ENCODE measurements at regions not wholly inside any gene's neighbourhood (a gene's known extent, or its start where the extent isn't known, plus 50 kb on each side); places are given as distances from the start of the nearest gene placed in this dataset.

- in situ Hi-C loops (cut with MboI): no loop called here
- Histone ChIP-seq H3K9ac (no peak overlapping the region), H4K20me1 (ENCODE audit: insufficient read depth) (no peaks in the 10 kb centered on the region), H3K9me3 (ENCODE audit: low read depth) (no peaks in the 10 kb centered on the region), H3K27me3 (replicated peaks; ENCODE audit: insufficient read depth) (peaks cover 16% of the 10 kb centered on the region), H3F3A (ENCODE audit: insufficient read depth) (no peaks in the 10 kb centered on the region), H3K9me2 (ENCODE audit: insufficient read depth) (no peaks in the 10 kb centered on the region), H2AFZ (peak overlapping the region; percentile 23; the same call in 1 of the 2 replicates), H3K27ac (no peak overlapping the region), H3K4me2 (ENCODE audit: unreplicated experiment) (peak overlapping the region; percentile 40), H3K4me1 (ENCODE audit: insufficient read depth) (no peaks in the 10 kb centered on the region), H3K36me3 (ENCODE audit: low read depth) (no peaks in the 10 kb centered on the region), H3K4me3 (peak overlapping the region; percentile 50), H3K79me2 (ENCODE audit: insufficient read depth) (no peaks in the 10 kb centered on the region)
- TF ChIP-seq EZH2 (IDR thresholded peaks at IDR 0.05; ENCODE audit: insufficient read depth, poor library complexity, severe bottlenecking) (peak; percentile 22), EZH2phosphoT487 (IDR thresholded peaks at IDR 0.05; ENCODE audit: insufficient read depth, low read depth) (no peak)
- no peak for DNase-seq
- 5 to 6% methylated on average over 10 of the region's 10 CpGs for WGBS, 2 experiments (ENCODE audit: low coverage in 1 of 2, low lambda C conversion rate in 2 of 2, missing lambda C conversion rate in 2 of 2)
These were observed 1003.3 kb upstream of the NR2F2 start for GRCh38 chr15:95327183-95327525.

GRCh38 chr15:95327661-95328060 is 1002.8 kb upstream of the NR2F2 start:
- Histone ChIP-seq H3K4me3 (no peak overlapping the region), H3K4me2 (ENCODE audit: unreplicated experiment) (no peak overlapping the region), H3K36me3 (ENCODE audit: low read depth) (no peaks in the 10 kb centered on the region), H3K9ac (no peak overlapping the region), H3F3A (ENCODE audit: insufficient read depth) (no peaks in the 10 kb centered on the region), H3K4me1 (ENCODE audit: insufficient read depth) (no peaks in the 10 kb centered on the region), H3K27me3 (replicated peaks; ENCODE audit: insufficient read depth) (peaks cover 16% of the 10 kb centered on the region), H3K9me2 (ENCODE audit: insufficient read depth) (no peaks in the 10 kb centered on the region), H3K79me2 (ENCODE audit: insufficient read depth) (no peaks in the 10 kb centered on the region), H2AFZ (no peak overlapping the region), H3K27ac (no peak overlapping the region), H4K20me1 (ENCODE audit: insufficient read depth) (no peaks in the 10 kb centered on the region), H3K9me3 (ENCODE audit: low read depth) (no peaks in the 10 kb centered on the region)
- DNase-seq: no peak
- WGBS, 2 experiments (ENCODE audit: low coverage in 1 of 2, low lambda C conversion rate in 2 of 2, missing lambda C conversion rate in 2 of 2): 25 to 30% methylated on average over 10 of the region's 10 CpGs
- in situ Hi-C loops (cut with MboI): no loop called here
- TF ChIP-seq EZH2 (IDR thresholded peaks at IDR 0.05; ENCODE audit: insufficient read depth, poor library complexity, severe bottlenecking): no peak
- no peak for TF ChIP-seq EZH2phosphoT487 (IDR thresholded peaks at IDR 0.05; ENCODE audit: insufficient read depth, low read depth)

GRCh38 chr15:95328559-95328958 is 1001.9 kb upstream of the NR2F2 start:
- Histone ChIP-seq H3K36me3 (ENCODE audit: low read depth) (no peaks in the 10 kb centered on the region), H3K4me2 (ENCODE audit: unreplicated experiment) (no peak overlapping the region), H3K27ac (no peak overlapping the region), H2AFZ (no peak overlapping the region), H3K79me2 (ENCODE audit: insufficient read depth) (no peaks in the 10 kb centered on the region), H3F3A (ENCODE audit: insufficient read depth) (no peaks in the 10 kb centered on the region), H3K9me2 (ENCODE audit: insufficient read depth) (no peaks in the 10 kb centered on the region), H3K9ac (no peak overlapping the region), H3K9me3 (ENCODE audit: low read depth) (no peaks in the 10 kb centered on the region), H3K4me3 (no peak overlapping the region), H3K27me3 (replicated peaks; ENCODE audit: insufficient read depth) (peaks cover 16% of the 10 kb centered on the region), H4K20me1 (ENCODE audit: insufficient read depth) (no peaks in the 10 kb centered on the region), H3K4me1 (ENCODE audit: insufficient read depth) (no peaks in the 10 kb centered on the region)
- in situ Hi-C loops (cut with MboI): no loop called here
- WGBS, 2 experiments (ENCODE audit: low coverage in 1 of 2, low lambda C conversion rate in 2 of 2, missing lambda C conversion rate in 2 of 2): 45 to 57% methylated on average over 3 of the region's 3 CpGs
- DNase-seq: no peak
- TF ChIP-seq EZH2 (IDR thresholded peaks at IDR 0.05; ENCODE audit: insufficient read depth, poor library complexity, severe bottlenecking) (no peak), EZH2phosphoT487 (IDR thresholded peaks at IDR 0.05; ENCODE audit: insufficient read depth, low read depth) (no peak)

- no peaks in the 10 kb centered on the region for H3K4me1 ChIP-seq (ENCODE audit: insufficient read depth)
- H4K20me1 ChIP-seq (ENCODE audit: insufficient read depth): no peaks in the 10 kb centered on the region
- H3F3A ChIP-seq (ENCODE audit: insufficient read depth): no peaks in the 10 kb centered on the region
- no peak overlapping the region for H3K9ac ChIP-seq
- H3K9me3 ChIP-seq (ENCODE audit: low read depth): no peaks in the 10 kb centered on the region
- no peaks in the 10 kb centered on the region for H3K9me2 ChIP-seq (ENCODE audit: insufficient read depth)
- H3K79me2 ChIP-seq (ENCODE audit: insufficient read depth): no peaks in the 10 kb centered on the region
- in situ Hi-C loops (cut with MboI): no loop called here
- H3K4me3 ChIP-seq: no peak overlapping the region
- no peak overlapping the region for H3K27ac ChIP-seq
- no peak overlapping the region for H3K4me2 ChIP-seq (ENCODE audit: unreplicated experiment)
- H3K36me3 ChIP-seq (ENCODE audit: low read depth): no peaks in the 10 kb centered on the region
- DNase-seq: no peak
- H2AFZ ChIP-seq: no peak overlapping the region
- TF ChIP-seq EZH2phosphoT487 (IDR thresholded peaks at IDR 0.05; ENCODE audit: insufficient read depth, low read depth): no peak
- no peak for TF ChIP-seq EZH2 (IDR thresholded peaks at IDR 0.05; ENCODE audit: insufficient read depth, poor library complexity, severe bottlenecking)
- WGBS, 2 experiments (ENCODE audit: low coverage in 1 of 2, low lambda C conversion rate in 2 of 2, missing lambda C conversion rate in 2 of 2): 50 to 52% methylated on average over 8 of the region's 8 CpGs
- peaks cover 16% of the 10 kb centered on the region for H3K27me3 ChIP-seq (replicated peaks; ENCODE audit: insufficient read depth)
These were observed 1001.1 kb upstream of the NR2F2 start for GRCh38 chr15:95329362-95329761.

- H3K9me3 ChIP-seq (ENCODE audit: low read depth): no peaks in the 10 kb centered on the region
- H3K4me2 ChIP-seq (ENCODE audit: unreplicated experiment): no peak overlapping the region
- no peak overlapping the region for H3K27ac ChIP-seq
- H2AFZ ChIP-seq: no peak overlapping the region
- 45 to 50% methylated on average over 6 of the region's 6 CpGs for WGBS, 2 experiments (ENCODE audit: low coverage in 1 of 2, low lambda C conversion rate in 2 of 2, missing lambda C conversion rate in 2 of 2)
- no peaks in the 10 kb centered on the region for H3K9me2 ChIP-seq (ENCODE audit: insufficient read depth)
- no peak for DNase-seq
- H3F3A ChIP-seq (ENCODE audit: insufficient read depth): no peaks in the 10 kb centered on the region
- H3K36me3 ChIP-seq (ENCODE audit: low read depth): no peaks in the 10 kb centered on the region
- TF ChIP-seq EZH2phosphoT487 (IDR thresholded peaks at IDR 0.05; ENCODE audit: insufficient read depth, low read depth): no peak
- TF ChIP-seq EZH2 (IDR thresholded peaks at IDR 0.05; ENCODE audit: insufficient read depth, poor library complexity, severe bottlenecking): no peak
- no peaks in the 10 kb centered on the region for H4K20me1 ChIP-seq (ENCODE audit: insufficient read depth)
- H3K4me3 ChIP-seq: no peak overlapping the region
- no peak overlapping the region for H3K9ac ChIP-seq
- no peaks in the 10 kb centered on the region for H3K79me2 ChIP-seq (ENCODE audit: insufficient read depth)
- no peaks in the 10 kb centered on the region for H3K27me3 ChIP-seq (replicated peaks; ENCODE audit: insufficient read depth)
- H3K4me1 ChIP-seq (ENCODE audit: insufficient read depth): no peaks in the 10 kb centered on the region
- in situ Hi-C loops (cut with MboI): no loop called here
These were observed 988.8 kb upstream of the NR2F2 start for GRCh38 chr15:95341686-95342085.

All from GM23248 (cell line).